ENCODE measurements at regions not wholly inside any gene's neighbourhood (a gene's known extent, or its start where the extent isn't known, plus 50 kb on each side); places are given as distances from the start of the nearest gene placed in this dataset.

GRCh38 chr16:50928065-50928464 lies 186.2 kb downstream of the CYLD start:
- Histone ChIP-seq H3K9me3 (ENCODE audit: control insufficient read depth in 2 of 2, insufficient read depth in 1 of 2, low read depth in 1 of 2, low read length in 1 of 2) (no peaks in the 10 kb centered on the region), H3K4me1 (ENCODE audit: control insufficient read depth in 3 of 3, insufficient read depth in 2 of 3, low read depth in 1 of 3, low read length in 2 of 3) (no peaks in the 10 kb centered on the region), H3K36me3 (ENCODE audit: control insufficient read depth in 3 of 3, insufficient read depth in 2 of 3, low read depth in 1 of 3, low read length in 3 of 3) (no peaks in the 10 kb centered on the region), H3K27me3 (ENCODE audit: control insufficient read depth in 3 of 3, insufficient read depth in 3 of 3, low read length in 3 of 3) (peaks cover 0 to under 1% (median 0%) of the 10 kb centered on the region in 3 donors), H3K27ac (ENCODE audit: low read depth in 1 of 3, low read length in 2 of 3) (no peak overlapping the region), H3K4me3 (ENCODE audit: low read depth in 1 of 3, low read length in 3 of 3) (no peak overlapping the region)
- 60 to 72% (median 69%) methylated on average over 5 of the region's 5 CpGs for WGBS, 3 donors
- FAIRE-seq (no peak), DNase-seq (no peak)

- H3K27ac ChIP-seq (ENCODE audit: low read depth in 1 of 3, low read length in 2 of 3) = no peak overlapping the region
- H3K27me3 ChIP-seq (ENCODE audit: control insufficient read depth in 3 of 3, insufficient read depth in 3 of 3, low read length in 3 of 3) = peaks cover 0 to 2% (median 0%) of the 10 kb centered on the region in 3 donors
These were observed 184.0 kb downstream of the CYLD start for GRCh38 chr16:50925758-50926357.

GRCh38 chr16:50924759-50925545 lies 183.1 kb downstream of the CYLD start:
- FAIRE-seq (no peak), DNase-seq (no peak)
- H3K4me1 ChIP-seq (ENCODE audit: control insufficient read depth in 3 of 3, insufficient read depth in 2 of 3, low read depth in 1 of 3, low read length in 2 of 3) = no peaks in the 10 kb centered on the region
- 81 to 87% (median 83%) methylated on average over 8 of the region's 8 CpGs for WGBS, 3 donors
- peaks cover 0 to 2% (median 0%) of the 10 kb centered on the region in 3 donors for H3K27me3 ChIP-seq (ENCODE audit: control insufficient read depth in 3 of 3, insufficient read depth in 3 of 3, low read length in 3 of 3)
- no peak overlapping the region for H3K4me3 ChIP-seq (ENCODE audit: low read depth in 1 of 3, low read length in 3 of 3)
- H3K27ac ChIP-seq (ENCODE audit: low read depth in 1 of 3, low read length in 2 of 3) = no peak overlapping the region
- no peaks in the 10 kb centered on the region for H3K9me3 ChIP-seq (ENCODE audit: control insufficient read depth in 2 of 2, insufficient read depth in 1 of 2, low read depth in 1 of 2, low read length in 1 of 2)
- no peaks in the 10 kb centered on the region for H3K36me3 ChIP-seq (ENCODE audit: control insufficient read depth in 3 of 3, insufficient read depth in 2 of 3, low read depth in 1 of 3, low read length in 3 of 3)

More at GRCh38 chr16:50925758-50926357, 184.0 kb downstream of the CYLD start:
- WGBS, 3 donors = 25 to 62% (median 30%) methylated on average over 7 of the region's 7 CpGs
- no peaks in the 10 kb centered on the region for H3K9me3 ChIP-seq (ENCODE audit: control insufficient read depth in 2 of 2, insufficient read depth in 1 of 2, low read depth in 1 of 2, low read length in 1 of 2)
- H3K4me3 ChIP-seq (ENCODE audit: low read depth in 1 of 3, low read length in 3 of 3) = no peak overlapping the region
- DNase-seq (no peak), FAIRE-seq (no peak)
- H3K4me1 ChIP-seq (ENCODE audit: control insufficient read depth in 3 of 3, insufficient read depth in 2 of 3, low read depth in 1 of 3, low read length in 2 of 3) = no peaks in the 10 kb centered on the region
- no peaks in the 10 kb centered on the region for H3K36me3 ChIP-seq (ENCODE audit: control insufficient read depth in 3 of 3, insufficient read depth in 2 of 3, low read depth in 1 of 3, low read length in 3 of 3)

GRCh38 chr16:50917950-50918703 lies 176.2 kb downstream of the CYLD start:
- WGBS, 3 donors = 69 to 75% (median 71%) methylated on average over 16 of the region's 16 CpGs
- FAIRE-seq (no peak), DNase-seq (no peak)
- no peak overlapping the region for H3K27ac ChIP-seq (ENCODE audit: low read depth in 1 of 3, low read length in 2 of 3)
- no peaks in the 10 kb centered on the region for H3K4me1 ChIP-seq (ENCODE audit: control insufficient read depth in 3 of 3, insufficient read depth in 2 of 3, low read depth in 1 of 3, low read length in 2 of 3)
- H3K27me3 ChIP-seq (ENCODE audit: control insufficient read depth in 3 of 3, insufficient read depth in 3 of 3, low read length in 3 of 3) = peaks cover 0 to 2% (median 0%) of the 10 kb centered on the region in 3 donors
- H3K9me3 ChIP-seq (ENCODE audit: control insufficient read depth in 2 of 2, insufficient read depth in 1 of 2, low read depth in 1 of 2, low read length in 1 of 2) = no peaks in the 10 kb centered on the region
- H3K36me3 ChIP-seq (ENCODE audit: control insufficient read depth in 3 of 3, insufficient read depth in 2 of 3, low read depth in 1 of 3, low read length in 3 of 3) = no peaks in the 10 kb centered on the region
- H3K4me3 ChIP-seq (ENCODE audit: low read depth in 1 of 3, low read length in 3 of 3) = no peak overlapping the region

- Histone ChIP-seq H3K4me1 (ENCODE audit: control insufficient read depth in 3 of 3, insufficient read depth in 2 of 3, low read depth in 1 of 3, low read length in 2 of 3) (no peaks in the 10 kb centered on the region), H3K27me3 (ENCODE audit: control insufficient read depth in 3 of 3, insufficient read depth in 3 of 3, low read length in 3 of 3) (peaks cover 0 to 3% (median 0%) of the 10 kb centered on the region in 3 donors), H3K9me3 (ENCODE audit: control insufficient read depth in 2 of 2, insufficient read depth in 1 of 2, low read depth in 1 of 2, low read length in 1 of 2) (no peaks in the 10 kb centered on the region), H3K36me3 (ENCODE audit: control insufficient read depth in 3 of 3, insufficient read depth in 2 of 3, low read depth in 1 of 3, low read length in 3 of 3) (no peaks in the 10 kb centered on the region), H3K27ac (ENCODE audit: low read depth in 1 of 3, low read length in 2 of 3) (no peak overlapping the region), H3K4me3 (ENCODE audit: low read depth in 1 of 3, low read length in 3 of 3) (no peak overlapping the region)
- FAIRE-seq = no peak
- no peak for DNase-seq
These were observed 174.2 kb downstream of the CYLD start for GRCh38 chr16:50916040-50916439.

- DNase-seq (no peak), FAIRE-seq (no peak)
- Histone ChIP-seq H3K4me1 (ENCODE audit: control insufficient read depth in 3 of 3, insufficient read depth in 2 of 3, low read depth in 1 of 3, low read length in 2 of 3) (no peaks in the 10 kb centered on the region), H3K9me3 (ENCODE audit: control insufficient read depth in 2 of 2, insufficient read depth in 1 of 2, low read depth in 1 of 2, low read length in 1 of 2) (no peaks in the 10 kb centered on the region), H3K27me3 (ENCODE audit: control insufficient read depth in 3 of 3, insufficient read depth in 3 of 3, low read length in 3 of 3) (peaks cover 0 to 12% (median 0%) of the 10 kb centered on the region in 3 donors), H3K36me3 (ENCODE audit: control insufficient read depth in 3 of 3, insufficient read depth in 2 of 3, low read depth in 1 of 3, low read length in 3 of 3) (no peaks in the 10 kb centered on the region), H3K27ac (ENCODE audit: low read depth in 1 of 3, low read length in 2 of 3) (no peak overlapping the region), H3K4me3 (ENCODE audit: low read depth in 1 of 3, low read length in 3 of 3) (no peak overlapping the region)
- 74 to 86% (median 78%) methylated on average over 2 of the region's 2 CpGs for WGBS, 3 donors
These were observed 173.2 kb downstream of the CYLD start for GRCh38 chr16:50915120-50915519.

- H3K27me3 ChIP-seq (ENCODE audit: control insufficient read depth in 3 of 3, insufficient read depth in 3 of 3, low read length in 3 of 3) = peaks cover 0 to 16% (median 0%) of the 10 kb centered on the region in 3 donors
- WGBS, 3 donors = 15 to 41% (median 32%) methylated on average over 10 of the region's 10 CpGs
- no peaks in the 10 kb centered on the region for H3K4me1 ChIP-seq (ENCODE audit: control insufficient read depth in 3 of 3, insufficient read depth in 2 of 3, low read depth in 1 of 3, low read length in 2 of 3)
- no peak for FAIRE-seq
- no peak overlapping the region for H3K27ac ChIP-seq (ENCODE audit: low read depth in 1 of 3, low read length in 2 of 3)
- H3K4me3 ChIP-seq (ENCODE audit: low read depth in 1 of 3, low read length in 3 of 3) = no peak overlapping the region
- DNase-seq = no peak
- H3K9me3 ChIP-seq (ENCODE audit: control insufficient read depth in 2 of 2, insufficient read depth in 1 of 2, low read depth in 1 of 2, low read length in 1 of 2) = no peaks in the 10 kb centered on the region
- no peaks in the 10 kb centered on the region for H3K36me3 ChIP-seq (ENCODE audit: control insufficient read depth in 3 of 3, insufficient read depth in 2 of 3, low read depth in 1 of 3, low read length in 3 of 3)
These were observed 168.8 kb downstream of the CYLD start for GRCh38 chr16:50910736-50911100.

GRCh38 chr16:50909831-50910735 lies 168.2 kb downstream of the CYLD start:
- H3K27ac ChIP-seq (ENCODE audit: low read depth in 1 of 3, low read length in 2 of 3) = no peak overlapping the region
- FAIRE-seq (no peak), DNase-seq (no peak)
- peaks cover 0 to 16% (median 0%) of the 10 kb centered on the region in 3 donors for H3K27me3 ChIP-seq (ENCODE audit: control insufficient read depth in 3 of 3, insufficient read depth in 3 of 3, low read length in 3 of 3)
- H3K4me3 ChIP-seq (ENCODE audit: low read depth in 1 of 3, low read length in 3 of 3) = no peak overlapping the region
- no peaks in the 10 kb centered on the region for H3K4me1 ChIP-seq (ENCODE audit: control insufficient read depth in 3 of 3, insufficient read depth in 2 of 3, low read depth in 1 of 3, low read length in 2 of 3)
- 51 to 69% (median 55%) methylated on average over 10 of the region's 10 CpGs for WGBS, 3 donors
- H3K36me3 ChIP-seq (ENCODE audit: control insufficient read depth in 3 of 3, insufficient read depth in 2 of 3, low read depth in 1 of 3, low read length in 3 of 3) = no peaks in the 10 kb centered on the region
- no peaks in the 10 kb centered on the region for H3K9me3 ChIP-seq (ENCODE audit: control insufficient read depth in 2 of 2, insufficient read depth in 1 of 2, low read depth in 1 of 2, low read length in 1 of 2)

All from small intestine (tissue), 7 donors.